ENCODE measurements at regions not wholly inside any gene's neighbourhood (a gene's known extent, or its start where the extent isn't known, plus 50 kb on each side); places are given as distances from the start of the nearest gene placed in this dataset.

DNA sequence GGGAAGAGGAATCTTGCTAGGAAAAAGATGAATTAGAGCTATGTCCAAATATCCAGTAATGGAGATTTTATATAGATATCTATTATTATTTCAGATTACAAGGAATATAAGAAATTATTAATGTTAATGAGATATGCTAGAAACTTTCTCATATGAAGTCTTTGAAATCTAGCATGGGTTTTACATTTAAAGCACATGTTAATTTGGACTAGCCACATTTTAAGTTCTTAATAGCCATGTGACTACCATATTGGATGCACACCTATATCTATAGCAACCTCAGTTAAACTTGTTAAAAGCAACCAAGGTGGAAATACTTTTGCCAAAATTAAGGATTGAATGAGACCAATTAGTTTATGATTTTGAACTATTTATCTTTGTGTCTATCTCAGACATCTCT, 86.7 kb upstream of the CNTNAP4 start:
- DNase-seq: no peak

DNA sequence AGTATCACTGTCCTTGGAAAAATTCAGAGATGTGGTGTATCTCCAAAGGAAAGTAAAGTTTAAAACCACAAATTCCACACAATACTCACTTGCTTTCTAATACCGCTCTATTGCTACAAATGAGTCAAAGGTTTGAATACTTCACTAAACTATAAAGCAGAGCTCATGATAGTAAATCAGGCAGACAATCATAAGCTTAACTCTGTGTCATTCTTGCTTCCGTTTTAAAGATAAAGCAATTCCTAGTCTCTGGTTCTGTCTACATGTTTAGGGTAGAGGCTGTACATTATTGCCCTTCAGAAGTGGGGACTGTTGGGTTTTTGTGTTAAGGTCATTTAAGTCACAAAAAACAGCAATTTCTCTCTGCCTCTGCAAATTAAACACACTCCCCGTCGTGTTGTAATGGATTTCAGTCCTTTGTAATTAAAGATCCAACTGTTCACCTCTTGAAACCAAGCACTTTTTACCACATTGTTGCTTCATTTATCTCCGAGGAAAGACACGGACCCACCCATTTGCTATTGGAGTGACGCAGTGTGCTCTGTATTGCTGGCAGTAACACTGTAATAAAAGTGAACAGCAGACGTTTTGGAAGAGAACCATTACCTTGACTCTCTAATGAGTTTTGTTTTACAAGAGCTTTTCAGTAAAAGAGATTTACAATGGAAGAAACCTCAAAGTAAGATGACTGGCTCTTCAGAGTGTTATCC, 83.1 kb upstream of the CNTNAP4 start:
- no peak for DNase-seq

DNA sequence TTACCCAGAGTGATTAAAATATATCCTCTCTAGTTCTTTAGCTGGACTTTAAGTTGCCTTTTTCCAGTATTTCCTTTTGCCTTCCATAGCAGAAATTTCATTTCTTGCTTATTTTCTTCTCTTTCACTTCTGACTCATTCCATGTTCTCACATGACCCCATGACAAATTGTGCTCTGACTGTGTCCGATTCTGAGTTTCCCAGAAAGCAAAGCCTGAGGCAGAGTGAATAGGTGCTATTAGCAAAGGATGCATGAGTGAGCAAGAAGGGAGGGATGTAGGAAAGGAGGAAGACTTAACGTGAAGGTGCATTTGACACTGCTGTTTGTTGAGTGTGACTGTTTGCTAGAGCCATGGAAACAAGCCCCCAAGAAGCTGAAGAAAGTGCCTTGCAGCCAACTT, 82.6 kb upstream of the CNTNAP4 start:
- DNase-seq: no peak

DNA sequence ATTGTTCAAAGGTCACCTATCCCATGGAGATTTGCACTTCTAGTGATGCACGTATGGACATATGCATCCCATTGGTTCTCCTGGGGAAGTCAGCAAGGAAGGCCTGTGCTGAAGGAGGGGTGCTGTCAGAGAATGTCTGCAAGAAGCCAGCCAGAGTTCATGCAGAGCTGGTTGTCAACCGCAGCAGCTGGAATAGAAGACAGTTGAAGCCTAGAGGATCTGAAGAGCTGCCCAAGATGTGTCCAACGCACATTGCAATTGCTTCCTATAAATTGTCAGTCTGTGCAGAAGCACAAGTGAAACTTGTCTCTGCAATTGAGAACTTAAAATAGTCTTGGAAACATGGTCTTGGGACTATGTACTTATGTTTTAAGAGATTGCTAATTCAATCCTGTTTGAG, 82.1 kb upstream of the CNTNAP4 start:
- no peak for DNase-seq

DNA sequence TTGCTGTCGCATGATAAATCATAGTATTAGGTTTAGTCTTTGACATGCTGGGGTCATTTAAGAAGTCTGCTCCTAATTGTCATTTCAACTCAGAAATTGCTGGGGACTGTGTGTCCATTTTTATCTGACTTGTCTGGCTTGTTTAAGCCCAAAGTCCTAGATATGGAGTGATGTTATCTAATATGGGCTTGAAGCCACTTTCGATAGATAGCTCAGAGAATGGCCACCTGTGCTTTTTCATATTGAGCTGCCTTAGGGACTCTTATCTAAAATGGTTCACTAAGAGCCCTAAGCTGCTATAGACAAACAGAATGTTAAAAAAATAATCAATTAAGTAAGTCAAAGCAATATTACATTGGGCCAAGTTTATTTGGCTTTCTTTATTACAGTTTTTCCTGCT, 81.6 kb upstream of the CNTNAP4 start:
- no peak for DNase-seq

DNA sequence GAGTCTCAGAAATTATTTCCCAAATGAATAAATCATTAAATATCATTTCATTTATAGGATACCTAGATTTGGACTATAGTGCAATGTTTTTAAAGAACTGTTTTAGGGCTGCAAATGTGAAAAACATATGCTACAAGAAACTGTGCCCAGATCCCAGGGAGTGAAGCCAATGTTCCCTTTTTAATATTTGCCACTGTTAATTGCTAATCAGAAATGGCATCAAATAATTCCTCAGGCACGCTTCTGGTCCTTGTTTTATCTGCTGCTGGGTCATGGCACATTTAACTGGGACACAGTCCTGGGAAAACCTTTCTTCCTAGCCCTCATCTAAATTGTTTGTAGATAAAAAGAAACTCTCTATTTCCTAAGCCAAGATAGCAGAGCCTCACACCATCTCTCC, 79.3 kb upstream of the CNTNAP4 start:
- no peak for DNase-seq

DNA sequence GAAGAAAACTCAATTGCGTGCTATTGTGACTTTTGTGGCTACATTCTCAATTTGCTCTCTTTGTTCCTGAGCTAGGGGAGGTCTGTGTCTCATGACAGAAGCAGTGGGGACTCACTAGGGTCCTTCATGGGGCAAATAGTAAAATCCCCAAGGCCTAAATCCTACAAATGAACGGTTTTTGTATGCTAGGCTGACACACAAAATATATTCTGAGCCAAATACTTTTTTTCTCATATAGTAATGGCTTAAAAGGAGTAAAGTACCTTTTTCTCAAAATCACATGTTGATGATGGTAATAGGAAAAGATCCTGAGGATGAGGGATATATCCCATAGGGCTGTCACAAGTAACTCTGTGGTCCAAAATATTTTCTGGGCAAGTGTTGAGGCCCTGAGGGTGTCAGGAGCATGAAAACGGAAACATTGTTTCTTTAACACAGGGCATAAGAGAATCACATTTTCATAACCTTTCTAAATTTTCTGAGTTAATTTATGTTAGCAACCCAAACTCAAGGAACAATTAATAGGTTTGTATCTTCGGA, 77.5 kb upstream of the CNTNAP4 start:
- no peak for DNase-seq

DNA sequence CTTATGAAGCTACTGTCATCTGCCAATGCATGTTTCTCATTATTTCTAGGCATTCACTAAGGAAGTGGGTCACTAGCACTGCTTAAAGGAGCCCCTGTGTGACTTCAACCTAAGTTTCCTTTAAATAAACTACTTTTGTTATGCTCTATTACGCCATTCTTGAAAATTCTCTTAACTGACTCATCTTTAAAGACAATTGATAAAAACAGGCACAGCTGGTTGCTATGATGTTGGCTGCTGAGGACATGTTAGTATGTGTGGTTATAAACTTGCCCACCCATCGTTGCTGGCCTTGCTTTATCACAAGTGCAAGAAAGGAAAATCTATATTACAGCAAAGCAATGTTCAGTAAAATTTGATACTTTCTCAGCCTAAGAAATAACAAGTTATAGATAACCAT, 75.8 kb upstream of the CNTNAP4 start:
- DNase-seq: no peak

DNA sequence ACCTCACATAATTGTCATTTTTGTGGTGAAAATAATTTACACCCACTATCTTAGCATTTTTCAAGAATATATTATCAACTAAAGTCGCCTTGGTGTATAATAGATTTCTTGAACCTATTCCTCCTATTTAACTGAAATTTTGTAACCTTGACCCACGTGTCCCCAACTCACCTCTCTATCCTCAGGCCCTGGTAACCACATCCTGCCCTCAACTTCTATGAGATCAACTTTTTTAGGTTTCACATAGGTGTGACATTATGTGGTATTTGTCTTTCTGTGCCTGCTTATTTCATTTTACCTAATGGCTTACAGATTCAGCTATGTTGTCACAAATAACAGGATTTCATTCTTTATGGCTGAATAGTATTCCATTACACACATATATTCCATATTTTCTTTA, 73.0 kb upstream of the CNTNAP4 start:
- no peak for DNase-seq

DNA sequence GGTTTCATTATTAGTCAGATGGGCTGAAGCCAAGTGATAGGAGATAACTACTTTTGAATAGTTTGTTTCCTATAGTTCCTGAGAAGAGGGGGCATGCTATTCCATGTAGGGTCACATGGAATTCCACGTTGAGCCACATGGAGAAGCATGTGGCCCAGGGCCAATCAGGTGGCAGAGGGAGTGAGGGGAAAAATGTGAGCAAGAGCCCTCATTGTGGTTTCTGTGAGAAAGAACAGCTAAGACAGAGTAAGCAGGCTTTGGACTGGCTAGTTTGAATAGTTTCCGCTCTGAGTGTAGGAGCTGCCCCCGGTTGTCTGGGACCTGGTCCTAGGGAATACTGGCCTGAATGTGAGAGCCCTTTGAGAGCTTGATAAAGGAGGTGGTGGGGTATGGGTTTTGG, 69.9 kb upstream of the CNTNAP4 start:
- DNase-seq: no peak

DNA sequence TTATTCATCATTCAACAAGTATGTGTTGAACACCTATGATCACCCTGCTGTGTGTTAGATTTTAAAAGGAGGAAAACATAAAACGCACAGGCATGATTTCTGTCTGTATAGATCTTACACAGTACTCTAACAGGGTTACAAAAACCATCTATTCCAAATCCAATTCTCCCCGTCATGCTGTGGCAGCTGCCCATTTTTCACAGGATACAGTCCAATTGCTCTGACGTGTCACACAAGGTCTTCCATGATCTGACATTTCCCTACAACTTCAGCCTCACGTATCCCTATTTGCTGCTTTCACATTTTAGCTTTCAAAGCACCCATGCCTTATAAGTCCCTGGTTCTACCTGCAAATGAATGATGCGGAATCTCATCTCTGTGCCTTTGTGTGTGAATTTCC, 67.0 kb upstream of the CNTNAP4 start:
- no peak for DNase-seq

DNA sequence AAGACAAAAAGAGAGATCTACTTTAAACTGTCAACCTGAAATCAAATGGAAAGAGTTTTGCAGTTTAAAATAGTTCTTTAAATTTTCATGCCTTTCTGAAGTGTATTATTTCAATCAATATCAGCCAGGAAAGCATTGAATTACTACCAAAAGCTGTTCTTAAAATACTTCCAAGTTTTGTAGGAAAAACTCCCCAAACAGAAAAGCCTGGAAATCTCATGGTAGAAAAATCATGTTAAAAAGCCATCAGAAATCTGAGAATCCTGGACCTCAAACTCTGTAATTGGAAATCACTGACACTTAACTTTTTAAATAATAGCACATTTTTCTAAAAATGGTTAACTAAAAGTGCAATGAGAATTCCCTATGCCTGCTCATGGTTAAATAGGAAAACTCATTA, 63.3 kb upstream of the CNTNAP4 start:
- no peak for DNase-seq

DNA sequence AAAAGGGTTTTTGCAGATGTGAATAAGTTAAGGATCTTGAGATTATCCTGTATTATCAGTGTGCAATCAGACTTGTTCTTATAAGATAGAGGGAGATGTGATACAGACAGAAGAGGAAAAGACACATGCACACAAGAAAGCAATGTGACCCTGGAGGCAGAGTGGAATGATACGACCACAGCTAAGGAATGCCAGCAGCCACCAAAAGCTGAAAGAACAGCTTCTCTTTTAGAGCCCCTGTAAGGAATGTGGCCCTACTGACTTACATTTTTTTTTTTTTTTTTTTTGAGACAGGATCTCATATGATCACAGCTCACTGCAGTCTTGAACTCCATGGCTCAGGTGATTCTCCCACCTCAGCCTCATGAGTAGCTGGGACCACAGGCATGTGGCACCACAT, 62.3 kb upstream of the CNTNAP4 start:
- DNase-seq: no peak

DNA sequence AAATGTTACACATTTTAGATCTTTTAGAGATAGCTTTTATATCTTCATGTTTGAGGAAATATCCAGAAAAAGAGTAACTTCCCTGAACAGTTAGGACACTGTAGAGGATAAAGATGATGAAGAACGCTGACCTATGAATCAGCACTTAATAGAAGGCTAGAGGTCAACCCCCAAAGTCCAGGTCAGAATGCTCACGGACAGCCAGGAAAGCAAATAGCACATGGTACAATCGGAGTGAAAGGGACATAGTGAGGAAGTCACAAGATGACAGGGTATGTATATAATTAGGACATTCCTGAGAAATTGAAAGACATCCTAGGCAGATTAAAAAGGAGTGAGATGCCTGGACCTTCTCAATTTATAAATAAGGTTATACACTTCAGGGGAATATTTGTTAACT, 55.1 kb upstream of the CNTNAP4 start:
- DNase-seq: no peak

DNA sequence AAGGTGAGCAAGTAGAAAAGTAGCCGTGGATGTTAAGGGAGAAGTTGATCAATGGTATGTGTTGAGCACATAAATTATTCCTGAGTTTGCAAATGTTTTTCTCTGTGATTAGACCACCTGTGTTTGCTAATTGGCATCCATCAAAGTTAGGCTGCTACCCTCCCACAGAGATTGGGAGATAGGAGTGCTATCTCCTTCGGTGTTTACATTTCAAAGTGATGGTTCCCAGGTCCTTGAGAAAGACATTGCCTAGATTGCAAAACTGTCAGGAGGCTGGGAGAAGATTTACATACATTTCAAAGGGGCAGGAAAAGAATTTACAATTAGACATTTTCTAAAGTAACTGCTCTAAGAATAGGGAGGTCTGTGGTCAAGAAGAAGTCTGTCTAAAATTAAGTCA, 54.3 kb upstream of the CNTNAP4 start:
- no peak for DNase-seq

DNA sequence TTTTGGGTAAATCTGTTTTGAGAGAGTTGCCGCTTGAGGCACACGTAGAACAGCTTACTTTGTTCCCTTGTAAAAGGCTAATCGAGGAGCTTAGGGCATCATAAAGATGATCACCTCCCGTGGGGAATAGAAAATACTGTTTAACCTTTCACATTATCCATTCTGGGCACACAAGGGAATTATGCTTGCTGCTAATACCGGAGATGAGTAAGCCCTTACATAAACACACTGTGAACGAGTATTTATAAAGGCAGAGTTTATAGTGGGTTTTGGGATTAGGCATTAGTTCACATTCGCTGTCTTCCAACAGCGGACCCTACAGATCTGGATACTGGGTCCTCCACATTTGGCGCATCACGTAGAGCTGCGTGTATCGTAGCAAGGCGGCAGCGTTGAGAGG, 51.2 kb upstream of the CNTNAP4 start:
- DNase-seq: no peak

DNA sequence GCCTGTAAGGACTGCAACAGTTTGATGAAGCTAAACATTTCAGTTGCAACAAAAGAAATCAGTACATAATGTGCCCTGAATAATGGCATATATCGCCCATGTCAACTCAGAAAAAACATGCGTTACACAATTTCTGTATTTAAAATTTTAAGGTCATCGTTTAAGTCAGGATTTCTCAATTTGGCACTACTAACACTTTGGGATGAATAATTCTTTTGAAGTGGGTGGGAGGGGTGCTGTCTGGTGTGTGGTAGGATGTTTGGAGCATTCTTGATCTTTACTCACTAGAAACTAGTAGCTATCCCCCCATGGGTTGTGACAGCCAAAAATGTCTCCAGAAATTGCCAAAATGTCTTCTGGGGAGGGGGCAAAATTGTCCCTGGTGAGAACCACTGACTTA, 50.7 kb upstream of the CNTNAP4 start:
- DNase-seq: no peak
